Peyer's patch (tissue), 4 donors: ENCODE measurements at regions not wholly inside any gene's neighbourhood (a gene's known extent, or its start where the extent isn't known, plus 50 kb on each side); places are given as distances from the start of the nearest gene placed in this dataset.

Experiments
- DNase-seq, 3 donors: peaks; one replicate each; pipeline ENCODE4 v3.0.0-alpha.2; 2017 to 2019
- H3K27ac ChIP-seq, 4 donors: fragments of 200-600 bp; sonication (generic); one replicate each; pipeline ENCODE4 v1.5.1; 2016 to 2019
- H3K27me3 ChIP-seq, 2 donors: fragments of 200-600 bp; sonication (generic); one replicate each; pipeline ENCODE4 v1.5.1; 2019
- H3K36me3 ChIP-seq, 3 donors: fragments of 200-600 bp; sonication (generic); one replicate each; pipeline ENCODE4 v1.5.1; 2016 to 2019
- H3K4me1 ChIP-seq, 4 donors: fragments of 200-600 bp; sonication (generic); one replicate each; pipeline ENCODE4 v1.5.1; 2016 to 2019
- H3K4me3 ChIP-seq, 4 donors: fragments of 200-600 bp; sonication (generic); 1 replicate in 3 of 4; 2 replicates in 1 of 4; pipeline ENCODE4 v1.5.1; 2016 to 2019; ENCODE audit warnings: mild to moderate bottlenecking in 1 of 4
- H3K9me3 ChIP-seq, 4 donors: fragments of 200-600 bp; sonication (generic); one replicate each; pipeline ENCODE4 v1.5.1; 2016 to 2019; ENCODE audit warnings: mild to moderate bottlenecking in 1 of 4
- POLR2A ChIP-seq, 2 donors: fragments of 450-650 bp; IDR thresholded peaks; one replicate each; pipeline ENCODE4 v1.5.1; 2017; ENCODE audit warnings: antibody characterized with exemption in 2 of 2, mild to moderate bottlenecking in 2 of 2, moderate library complexity in 2 of 2
- TF ChIP-seq, protein P1 (sequence below), 6 experiments: fragments of 450-650 bp in 4 of 6; fragments of 200-600 bp in 2 of 6; sonication (generic) in 1 of 6; IDR thresholded peaks; one replicate each; pipeline ENCODE4 v1.5.1; 2017 to 2019; ENCODE audit warnings: antibody characterized with exemption in 6 of 6, mild to moderate bottlenecking in 3 of 6, moderate library complexity in 1 of 6

- H3K9me3 ChIP-seq = no peaks in the 10 kb centered on the region
- H3K4me3 ChIP-seq = no peak overlapping the region
- peaks cover 0 to 20% (median 7%) of the 10 kb centered on the region in 4 donors for H3K4me1 ChIP-seq
- no peak for DNase-seq
- H3K27me3 ChIP-seq = no peaks in the 10 kb centered on the region
- no peaks in the 10 kb centered on the region for H3K36me3 ChIP-seq
- no peak overlapping the region for H3K27ac ChIP-seq
- TF ChIP-seq, protein P1, sequence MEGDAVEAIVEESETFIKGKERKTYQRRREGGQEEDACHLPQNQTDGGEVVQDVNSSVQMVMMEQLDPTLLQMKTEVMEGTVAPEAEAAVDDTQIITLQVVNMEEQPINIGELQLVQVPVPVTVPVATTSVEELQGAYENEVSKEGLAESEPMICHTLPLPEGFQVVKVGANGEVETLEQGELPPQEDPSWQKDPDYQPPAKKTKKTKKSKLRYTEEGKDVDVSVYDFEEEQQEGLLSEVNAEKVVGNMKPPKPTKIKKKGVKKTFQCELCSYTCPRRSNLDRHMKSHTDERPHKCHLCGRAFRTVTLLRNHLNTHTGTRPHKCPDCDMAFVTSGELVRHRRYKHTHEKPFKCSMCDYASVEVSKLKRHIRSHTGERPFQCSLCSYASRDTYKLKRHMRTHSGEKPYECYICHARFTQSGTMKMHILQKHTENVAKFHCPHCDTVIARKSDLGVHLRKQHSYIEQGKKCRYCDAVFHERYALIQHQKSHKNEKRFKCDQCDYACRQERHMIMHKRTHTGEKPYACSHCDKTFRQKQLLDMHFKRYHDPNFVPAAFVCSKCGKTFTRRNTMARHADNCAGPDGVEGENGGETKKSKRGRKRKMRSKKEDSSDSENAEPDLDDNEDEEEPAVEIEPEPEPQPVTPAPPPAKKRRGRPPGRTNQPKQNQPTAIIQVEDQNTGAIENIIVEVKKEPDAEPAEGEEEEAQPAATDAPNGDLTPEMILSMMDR (IDR thresholded peaks at IDR 0.05) = no peak
- no peak for TF ChIP-seq POLR2A (IDR thresholded peaks at IDR 0.05)
Measured at GRCh38 chr5:173826086-173826427, 62.1 kb upstream of the CPEB4 start.

GRCh38 chr5:173826428-173827350 is 61.5 kb upstream of the CPEB4 start:
- Histone ChIP-seq H3K4me1 (peaks cover 0 to 20% (median 5%) of the 10 kb centered on the region in 4 donors), H3K27ac (no peak overlapping the region), H3K4me3 (no peak overlapping the region), H3K36me3 (no peaks in the 10 kb centered on the region), H3K9me3 (no peaks in the 10 kb centered on the region), H3K27me3 (no peaks in the 10 kb centered on the region)
- TF ChIP-seq, protein P1 (IDR thresholded peaks at IDR 0.05) = no peak
- TF ChIP-seq POLR2A (IDR thresholded peaks at IDR 0.05) = no peak
- DNase-seq = no peak

- no peak overlapping the region for H3K4me3 ChIP-seq
- H3K27me3 ChIP-seq = no peaks in the 10 kb centered on the region
- no peak overlapping the region for H3K27ac ChIP-seq
- TF ChIP-seq, protein P1 (IDR thresholded peaks at IDR 0.05) = no peak
- no peak for TF ChIP-seq POLR2A (IDR thresholded peaks at IDR 0.05)
- peaks cover 0 to 16% (median 4%) of the 10 kb centered on the region in 4 donors for H3K4me1 ChIP-seq
- DNase-seq = no peak
- H3K9me3 ChIP-seq = no peaks in the 10 kb centered on the region
- no peaks in the 10 kb centered on the region for H3K36me3 ChIP-seq
Measured at GRCh38 chr5:173828952-173829351, 59.2 kb upstream of the CPEB4 start.

GRCh38 chr5:173829826-173830225 is 58.3 kb upstream of the CPEB4 start:
- Histone ChIP-seq H3K4me3 (no peak overlapping the region), H3K27ac (no peak overlapping the region), H3K9me3 (no peaks in the 10 kb centered on the region), H3K4me1 (peaks cover 0 to 8% (median 4%) of the 10 kb centered on the region in 4 donors), H3K36me3 (no peaks in the 10 kb centered on the region), H3K27me3 (no peaks in the 10 kb centered on the region)
- TF ChIP-seq, protein P1 (IDR thresholded peaks at IDR 0.05) = no peak
- no peak for TF ChIP-seq POLR2A (IDR thresholded peaks at IDR 0.05)
- no peak for DNase-seq

DNA sequence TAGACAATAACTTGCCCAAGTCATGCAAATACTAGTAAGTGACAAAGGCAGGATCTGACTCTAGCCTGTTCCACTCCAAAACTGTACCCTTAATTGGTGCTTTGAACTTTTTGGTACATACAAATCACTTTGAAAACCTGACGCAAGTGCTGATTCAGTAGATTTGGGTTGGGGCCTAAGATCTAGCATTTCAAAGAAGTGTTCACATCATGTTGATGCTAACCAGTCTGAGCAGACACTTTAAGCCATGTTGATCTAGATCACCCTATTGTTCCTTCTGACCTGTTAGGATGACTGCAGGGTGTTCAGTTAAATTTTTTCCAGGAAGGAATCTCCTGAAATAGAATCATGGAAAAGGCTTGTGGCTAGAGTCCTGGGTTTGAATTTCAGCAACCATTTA is 57.7 kb upstream of the CPEB4 start:
- no peak for TF ChIP-seq POLR2A (IDR thresholded peaks at IDR 0.05)
- TF ChIP-seq, protein P1 (IDR thresholded peaks at IDR 0.05) = no peak
- DNase-seq = no peak
- H3K9me3 ChIP-seq = no peaks in the 10 kb centered on the region
- H3K27ac ChIP-seq = no peak overlapping the region
- H3K36me3 ChIP-seq = no peaks in the 10 kb centered on the region
- peaks cover 0 to 6% (median 4%) of the 10 kb centered on the region in 4 donors for H3K4me1 ChIP-seq
- no peaks in the 10 kb centered on the region for H3K27me3 ChIP-seq
- no peak overlapping the region for H3K4me3 ChIP-seq
